ENCODE measurements at regions not wholly inside any gene's neighbourhood (a gene's known extent, or its start where the extent isn't known, plus 50 kb on each side); places are given as distances from the start of the nearest gene placed in this dataset.

GRCh38 chr2:133766164-133766832, 198.0 kb upstream of the NCKAP5 start:
- intact Hi-C loops (cut with micrococcal nuclease): no loop called here
- Histone ChIP-seq H2AFZ (ENCODE audit: low read depth, low read length, poor library complexity, severe bottlenecking) (no peak overlapping the region), H3K27ac (ENCODE audit: low read depth, low read length) (no peak overlapping the region), H3K9me2 (ENCODE audit: insufficient read depth) (no peaks in the 10 kb centered on the region), H3K79me2 (ENCODE audit: insufficient read depth, low read length) (no peaks in the 10 kb centered on the region), H3K27me3 (ENCODE audit: insufficient read depth, low read length) (no peaks in the 10 kb centered on the region), H3K4me1 (ENCODE audit: control insufficient read depth in 1 of 2, insufficient read depth in 2 of 2, low read length in 2 of 2) (no peaks in the 10 kb centered on the region), H3K9me3 (ENCODE audit: control insufficient read depth in 1 of 2, insufficient read depth in 1 of 2, low read depth in 1 of 2, low read length in 2 of 2) (no peaks in the 10 kb centered on the region), H3K9ac (ENCODE audit: low read length) (no peak overlapping the region), H4K20me1 (ENCODE audit: insufficient read depth) (no peaks in the 10 kb centered on the region), H3K4me2 (ENCODE audit: low read length) (no peak overlapping the region), H3K36me3 (ENCODE audit: control insufficient read depth in 1 of 2, insufficient read depth in 2 of 2, low read length in 2 of 2) (no peaks in the 10 kb centered on the region), H3K4me3 (replicated peaks in 1 of 2; ENCODE audit: low read depth in 1 of 2, low read length in 2 of 2) (no peak overlapping the region)
- BruUV-seq (replicated peaks): no TSS peak
- ATAC-seq (no peak), DNase-seq (ENCODE audit: low read depth, low spot score) (no peak)
- POLR2A ChIA-PET: no interaction called here
- RAD21 ChIA-PET (ENCODE audit: low non-redundant PET in 1 of 2, low total read pairs in 2 of 2, uncharacterized antibody in 2 of 2, unreplicated experiment in 2 of 2): no interaction called here
- CTCF ChIA-PET: no interaction called here
- TF ChIP-seq FOSL1 (IDR thresholded peaks at IDR 0.05; ENCODE audit: low read depth): no peak
- TF ChIP-seq POLR2A (IDR thresholded peaks at IDR 0.05; ENCODE audit: borderline replicate concordance, extremely low read depth, insufficient read depth, insufficient read length): no peak
- no peak for TF ChIP-seq SRF (IDR thresholded peaks at IDR 0.05; ENCODE audit: low read depth)
- TF ChIP-seq SIN3A (IDR thresholded peaks at IDR 0.05; ENCODE audit: low read depth): no peak
- no peak for TF ChIP-seq MAX (IDR thresholded peaks at IDR 0.05)
- TF ChIP-seq, protein P1, sequence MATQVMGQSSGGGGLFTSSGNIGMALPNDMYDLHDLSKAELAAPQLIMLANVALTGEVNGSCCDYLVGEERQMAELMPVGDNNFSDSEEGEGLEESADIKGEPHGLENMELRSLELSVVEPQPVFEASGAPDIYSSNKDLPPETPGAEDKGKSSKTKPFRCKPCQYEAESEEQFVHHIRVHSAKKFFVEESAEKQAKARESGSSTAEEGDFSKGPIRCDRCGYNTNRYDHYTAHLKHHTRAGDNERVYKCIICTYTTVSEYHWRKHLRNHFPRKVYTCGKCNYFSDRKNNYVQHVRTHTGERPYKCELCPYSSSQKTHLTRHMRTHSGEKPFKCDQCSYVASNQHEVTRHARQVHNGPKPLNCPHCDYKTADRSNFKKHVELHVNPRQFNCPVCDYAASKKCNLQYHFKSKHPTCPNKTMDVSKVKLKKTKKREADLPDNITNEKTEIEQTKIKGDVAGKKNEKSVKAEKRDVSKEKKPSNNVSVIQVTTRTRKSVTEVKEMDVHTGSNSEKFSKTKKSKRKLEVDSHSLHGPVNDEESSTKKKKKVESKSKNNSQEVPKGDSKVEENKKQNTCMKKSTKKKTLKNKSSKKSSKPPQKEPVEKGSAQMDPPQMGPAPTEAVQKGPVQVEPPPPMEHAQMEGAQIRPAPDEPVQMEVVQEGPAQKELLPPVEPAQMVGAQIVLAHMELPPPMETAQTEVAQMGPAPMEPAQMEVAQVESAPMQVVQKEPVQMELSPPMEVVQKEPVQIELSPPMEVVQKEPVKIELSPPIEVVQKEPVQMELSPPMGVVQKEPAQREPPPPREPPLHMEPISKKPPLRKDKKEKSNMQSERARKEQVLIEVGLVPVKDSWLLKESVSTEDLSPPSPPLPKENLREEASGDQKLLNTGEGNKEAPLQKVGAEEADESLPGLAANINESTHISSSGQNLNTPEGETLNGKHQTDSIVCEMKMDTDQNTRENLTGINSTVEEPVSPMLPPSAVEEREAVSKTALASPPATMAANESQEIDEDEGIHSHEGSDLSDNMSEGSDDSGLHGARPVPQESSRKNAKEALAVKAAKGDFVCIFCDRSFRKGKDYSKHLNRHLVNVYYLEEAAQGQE (IDR thresholded peaks at IDR 0.05; ENCODE audit: low read depth): no peak
- no peak for TF ChIP-seq YY1 (IDR thresholded peaks at IDR 0.05; ENCODE audit: extremely low read depth, insufficient replicate concordance, low read depth, low read length)
- no peak for TF ChIP-seq EZH2phosphoT487 (IDR thresholded peaks at IDR 0.05; ENCODE audit: borderline replicate concordance)
- TF ChIP-seq, protein P2, sequence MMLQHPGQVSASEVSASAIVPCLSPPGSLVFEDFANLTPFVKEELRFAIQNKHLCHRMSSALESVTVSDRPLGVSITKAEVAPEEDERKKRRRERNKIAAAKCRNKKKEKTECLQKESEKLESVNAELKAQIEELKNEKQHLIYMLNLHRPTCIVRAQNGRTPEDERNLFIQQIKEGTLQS (IDR thresholded peaks at IDR 0.05): no peak
- TF ChIP-seq CEBPB (IDR thresholded peaks at IDR 0.05; ENCODE audit: low read depth): no peak
- no peak for TF ChIP-seq POLR2AphosphoS5 (IDR thresholded peaks at IDR 0.05; ENCODE audit: low read depth, low read length)
- TF ChIP-seq ELF1 (IDR thresholded peaks at IDR 0.05; ENCODE audit: borderline replicate concordance, low read depth): no peak
- TF ChIP-seq SP1 (IDR thresholded peaks at IDR 0.05; ENCODE audit: low read depth): no peak
- no peak for TF ChIP-seq CBX3 (IDR thresholded peaks at IDR 0.05; ENCODE audit: low read depth)
- no peak for TF ChIP-seq EGR1 (IDR thresholded peaks at IDR 0.05; ENCODE audit: low read depth)
- TF ChIP-seq, protein P3, sequence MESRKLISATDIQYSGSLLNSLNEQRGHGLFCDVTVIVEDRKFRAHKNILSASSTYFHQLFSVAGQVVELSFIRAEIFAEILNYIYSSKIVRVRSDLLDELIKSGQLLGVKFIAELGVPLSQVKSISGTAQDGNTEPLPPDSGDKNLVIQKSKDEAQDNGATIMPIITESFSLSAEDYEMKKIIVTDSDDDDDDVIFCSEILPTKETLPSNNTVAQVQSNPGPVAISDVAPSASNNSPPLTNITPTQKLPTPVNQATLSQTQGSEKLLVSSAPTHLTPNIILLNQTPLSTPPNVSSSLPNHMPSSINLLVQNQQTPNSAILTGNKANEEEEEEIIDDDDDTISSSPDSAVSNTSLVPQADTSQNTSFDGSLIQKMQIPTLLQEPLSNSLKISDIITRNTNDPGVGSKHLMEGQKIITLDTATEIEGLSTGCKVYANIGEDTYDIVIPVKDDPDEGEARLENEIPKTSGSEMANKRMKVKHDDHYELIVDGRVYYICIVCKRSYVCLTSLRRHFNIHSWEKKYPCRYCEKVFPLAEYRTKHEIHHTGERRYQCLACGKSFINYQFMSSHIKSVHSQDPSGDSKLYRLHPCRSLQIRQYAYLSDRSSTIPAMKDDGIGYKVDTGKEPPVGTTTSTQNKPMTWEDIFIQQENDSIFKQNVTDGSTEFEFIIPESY (IDR thresholded peaks at IDR 0.05; ENCODE audit: extremely low read depth, insufficient replicate concordance, low read length): no peak
- TF ChIP-seq RAD21 (IDR thresholded peaks at IDR 0.05; ENCODE audit: low read depth): no peak
- TF ChIP-seq CTCF (IDR thresholded peaks at IDR 0.05 in 2 of 3, conservative IDR thresholded peaks at IDR 0.05 in 1 of 3; ENCODE audit: borderline replicate concordance in 1 of 3, insufficient read depth in 1 of 3, low read depth in 2 of 3, low read length in 2 of 3): no peak
- no peak for TF ChIP-seq ZNF274 (IDR thresholded peaks at IDR 0.05; ENCODE audit: low read depth, low read length)
